ENCODE measurements at regions not wholly inside any gene's neighbourhood (a gene's known extent, or its start where the extent isn't known, plus 50 kb on each side); places are given as distances from the start of the nearest gene placed in this dataset.

DNA sequence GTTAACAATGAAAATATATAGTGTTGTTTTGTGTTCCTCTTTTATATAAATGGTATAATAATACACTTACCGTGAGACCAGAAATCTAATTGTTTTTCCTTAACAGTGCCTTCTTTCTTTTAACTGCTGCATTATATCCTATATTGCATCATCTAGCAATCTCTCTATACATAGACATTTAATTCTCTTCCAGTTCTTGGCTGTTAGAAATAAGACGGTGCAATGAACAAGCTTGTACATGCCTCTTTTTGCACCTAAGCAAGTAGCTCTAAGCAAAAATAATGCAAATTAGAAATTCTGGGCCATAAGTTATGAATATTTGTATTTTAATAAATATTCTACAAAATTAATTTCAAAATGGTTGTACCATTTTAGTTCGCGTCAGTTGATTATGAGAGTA lies 55.9 kb upstream of the AHR start:
- Histone ChIP-seq H2AFZ (ENCODE audit: low read depth, low read length) (no peak overlapping the region), H3K27ac (ENCODE audit: low read length) (no peak overlapping the region), H3K9me3 (ENCODE audit: low read length) (no peaks in the 10 kb centered on the region), H3F3A (ENCODE audit: insufficient read depth, low read length, poor library complexity, severe bottlenecking) (no peaks in the 10 kb centered on the region), H4K20me1 (ENCODE audit: insufficient read depth) (no peaks in the 10 kb centered on the region), H3K79me2 (replicated peaks; ENCODE audit: insufficient read depth, low read length) (no peaks in the 10 kb centered on the region), H3K9ac (ENCODE audit: low read length) (no peak overlapping the region), H3K9me2 (ENCODE audit: insufficient read depth, low read length) (no peaks in the 10 kb centered on the region), H3K27me3 (ENCODE audit: insufficient read depth, low read depth, low read length) (no peaks in the 10 kb centered on the region), H3K4me2 (ENCODE audit: low read length) (no peak overlapping the region), H3K4me3 (ENCODE audit: low read length) (no peak overlapping the region), H3K36me3 (ENCODE audit: insufficient read depth, low read length) (no peaks in the 10 kb centered on the region)
- no peak for TF ChIP-seq RAD21 (conservative IDR thresholded peaks at IDR 0.05)
- no peak for TF ChIP-seq SMC3 (conservative IDR thresholded peaks at IDR 0.05; ENCODE audit: poor library complexity)
- no peak for TF ChIP-seq CTCF (IDR thresholded peaks at IDR 0.05; ENCODE audit: poor library complexity, severe bottlenecking)
- no peak for TF ChIP-seq EP300 (conservative IDR thresholded peaks at IDR 0.05; ENCODE audit: poor library complexity, severe bottlenecking)
- no peak for TF ChIP-seq EZH2 (IDR thresholded peaks at IDR 0.05; ENCODE audit: borderline replicate concordance, insufficient read depth, low read length, poor library complexity, severe bottlenecking)
- TF ChIP-seq, protein P1, sequence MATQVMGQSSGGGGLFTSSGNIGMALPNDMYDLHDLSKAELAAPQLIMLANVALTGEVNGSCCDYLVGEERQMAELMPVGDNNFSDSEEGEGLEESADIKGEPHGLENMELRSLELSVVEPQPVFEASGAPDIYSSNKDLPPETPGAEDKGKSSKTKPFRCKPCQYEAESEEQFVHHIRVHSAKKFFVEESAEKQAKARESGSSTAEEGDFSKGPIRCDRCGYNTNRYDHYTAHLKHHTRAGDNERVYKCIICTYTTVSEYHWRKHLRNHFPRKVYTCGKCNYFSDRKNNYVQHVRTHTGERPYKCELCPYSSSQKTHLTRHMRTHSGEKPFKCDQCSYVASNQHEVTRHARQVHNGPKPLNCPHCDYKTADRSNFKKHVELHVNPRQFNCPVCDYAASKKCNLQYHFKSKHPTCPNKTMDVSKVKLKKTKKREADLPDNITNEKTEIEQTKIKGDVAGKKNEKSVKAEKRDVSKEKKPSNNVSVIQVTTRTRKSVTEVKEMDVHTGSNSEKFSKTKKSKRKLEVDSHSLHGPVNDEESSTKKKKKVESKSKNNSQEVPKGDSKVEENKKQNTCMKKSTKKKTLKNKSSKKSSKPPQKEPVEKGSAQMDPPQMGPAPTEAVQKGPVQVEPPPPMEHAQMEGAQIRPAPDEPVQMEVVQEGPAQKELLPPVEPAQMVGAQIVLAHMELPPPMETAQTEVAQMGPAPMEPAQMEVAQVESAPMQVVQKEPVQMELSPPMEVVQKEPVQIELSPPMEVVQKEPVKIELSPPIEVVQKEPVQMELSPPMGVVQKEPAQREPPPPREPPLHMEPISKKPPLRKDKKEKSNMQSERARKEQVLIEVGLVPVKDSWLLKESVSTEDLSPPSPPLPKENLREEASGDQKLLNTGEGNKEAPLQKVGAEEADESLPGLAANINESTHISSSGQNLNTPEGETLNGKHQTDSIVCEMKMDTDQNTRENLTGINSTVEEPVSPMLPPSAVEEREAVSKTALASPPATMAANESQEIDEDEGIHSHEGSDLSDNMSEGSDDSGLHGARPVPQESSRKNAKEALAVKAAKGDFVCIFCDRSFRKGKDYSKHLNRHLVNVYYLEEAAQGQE (IDR thresholded peaks at IDR 0.05; ENCODE audit: borderline replicate concordance) = no peak
- TF ChIP-seq TAF1 (IDR thresholded peaks at IDR 0.05; ENCODE audit: low read depth) = no peak
- TF ChIP-seq MXI1 (conservative IDR thresholded peaks at IDR 0.05; ENCODE audit: poor library complexity, severe bottlenecking) = no peak
- no peak for TF ChIP-seq POLR2AphosphoS5 (IDR thresholded peaks at IDR 0.05)

- no peaks in the 10 kb centered on the region for H3K9me2 ChIP-seq (ENCODE audit: insufficient read depth, low read length)
- no peaks in the 10 kb centered on the region for H4K20me1 ChIP-seq (ENCODE audit: insufficient read depth)
- no peaks in the 10 kb centered on the region for H3K36me3 ChIP-seq (ENCODE audit: insufficient read depth, low read length)
Observed at GRCh38 chr7:17244786-17245185, 53.7 kb upstream of the AHR start.

More at GRCh38 chr7:17244786-17245185, 53.7 kb upstream of the AHR start:
- Histone ChIP-seq H3F3A (ENCODE audit: insufficient read depth, low read length, poor library complexity, severe bottlenecking) (no peaks in the 10 kb centered on the region), H3K27ac (ENCODE audit: low read length) (no peak overlapping the region), H3K9me3 (ENCODE audit: low read length) (no peaks in the 10 kb centered on the region), H3K4me2 (ENCODE audit: low read length) (no peak overlapping the region), H3K79me2 (replicated peaks; ENCODE audit: insufficient read depth, low read length) (no peaks in the 10 kb centered on the region), H3K27me3 (ENCODE audit: insufficient read depth, low read depth, low read length) (no peaks in the 10 kb centered on the region), H3K9ac (ENCODE audit: low read length) (no peak overlapping the region), H3K4me3 (ENCODE audit: low read length) (no peak overlapping the region), H2AFZ (ENCODE audit: low read depth, low read length) (no peak overlapping the region)
- TF ChIP-seq, protein P1 (IDR thresholded peaks at IDR 0.05; ENCODE audit: borderline replicate concordance) = no peak
- TF ChIP-seq MXI1 (conservative IDR thresholded peaks at IDR 0.05; ENCODE audit: poor library complexity, severe bottlenecking) = no peak
- TF ChIP-seq CTCF (IDR thresholded peaks at IDR 0.05; ENCODE audit: poor library complexity, severe bottlenecking) = no peak
- TF ChIP-seq EP300 (conservative IDR thresholded peaks at IDR 0.05; ENCODE audit: poor library complexity, severe bottlenecking) = no peak
- no peak for TF ChIP-seq POLR2AphosphoS5 (IDR thresholded peaks at IDR 0.05)
- no peak for TF ChIP-seq SMC3 (conservative IDR thresholded peaks at IDR 0.05; ENCODE audit: poor library complexity)
- no peak for TF ChIP-seq RAD21 (conservative IDR thresholded peaks at IDR 0.05)
- TF ChIP-seq EZH2 (IDR thresholded peaks at IDR 0.05; ENCODE audit: borderline replicate concordance, insufficient read depth, low read length, poor library complexity, severe bottlenecking) = no peak
- no peak for TF ChIP-seq TAF1 (IDR thresholded peaks at IDR 0.05; ENCODE audit: low read depth)

All from neural cell (in vitro differentiated cells).